ENCODE measurements at regions not wholly inside any gene's neighbourhood (a gene's known extent, or its start where the extent isn't known, plus 50 kb on each side); places are given as distances from the start of the nearest gene placed in this dataset.

DNA sequence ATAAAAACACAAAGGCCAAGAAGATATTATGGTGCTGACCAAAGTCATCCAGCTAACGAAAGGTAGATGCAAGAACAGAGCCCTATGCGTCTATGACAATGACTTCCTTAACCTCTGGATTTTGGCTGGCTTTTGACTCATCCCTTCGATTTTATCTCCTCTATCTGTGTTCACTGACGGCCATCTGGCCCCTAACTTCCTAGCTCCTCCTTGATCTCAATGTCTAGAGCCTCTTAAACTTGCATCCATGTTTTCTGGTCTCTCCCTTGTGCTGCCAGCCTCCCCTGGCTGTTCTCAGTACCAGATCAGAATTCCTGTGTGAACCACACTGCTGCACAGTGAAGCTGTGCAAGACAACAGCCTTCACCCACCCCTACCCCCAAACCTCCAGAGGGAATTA lies 452.9 kb downstream of the UTRN start:
- no peak for DNase-seq

DNA sequence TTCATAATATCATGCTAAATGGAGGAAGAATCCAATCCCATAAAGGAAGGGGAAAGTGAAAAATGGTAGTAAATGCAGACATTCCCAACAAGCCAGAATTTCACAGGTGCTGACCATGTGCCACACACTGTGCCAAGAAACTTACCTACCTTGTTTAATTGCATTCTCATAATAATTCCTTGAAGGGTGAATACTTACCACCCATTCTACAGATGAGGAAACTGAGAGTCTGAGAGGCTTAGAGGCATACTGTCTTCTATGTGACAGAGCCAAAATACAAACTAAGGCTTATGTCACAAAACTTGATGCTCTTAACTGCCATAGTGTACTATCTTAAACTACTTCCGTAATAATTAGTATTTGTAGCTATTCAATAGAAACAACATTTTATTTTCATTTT lies 454.7 kb downstream of the UTRN start:
- DNase-seq = no peak

DNA sequence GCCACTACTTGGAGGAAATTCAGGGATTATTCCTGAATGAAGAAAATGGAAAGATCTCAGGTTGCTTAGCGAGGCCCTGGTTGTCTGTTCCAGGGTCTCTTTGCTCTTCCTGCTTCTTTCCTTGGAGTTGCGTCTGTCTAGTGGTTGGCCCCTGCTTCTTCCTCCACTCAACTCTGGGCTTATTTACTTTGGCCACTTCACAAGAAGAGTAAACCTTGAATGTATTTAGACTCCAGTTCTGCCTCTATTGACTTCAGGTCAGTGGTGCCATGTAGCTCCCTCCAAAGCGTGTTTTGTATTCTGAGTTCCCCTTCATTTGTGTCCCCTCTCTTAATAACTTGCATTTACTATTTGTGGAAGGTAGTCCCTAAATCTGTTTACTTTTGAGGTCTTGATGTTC lies 456.5 kb downstream of the UTRN start:
- DNase-seq = no peak

DNA sequence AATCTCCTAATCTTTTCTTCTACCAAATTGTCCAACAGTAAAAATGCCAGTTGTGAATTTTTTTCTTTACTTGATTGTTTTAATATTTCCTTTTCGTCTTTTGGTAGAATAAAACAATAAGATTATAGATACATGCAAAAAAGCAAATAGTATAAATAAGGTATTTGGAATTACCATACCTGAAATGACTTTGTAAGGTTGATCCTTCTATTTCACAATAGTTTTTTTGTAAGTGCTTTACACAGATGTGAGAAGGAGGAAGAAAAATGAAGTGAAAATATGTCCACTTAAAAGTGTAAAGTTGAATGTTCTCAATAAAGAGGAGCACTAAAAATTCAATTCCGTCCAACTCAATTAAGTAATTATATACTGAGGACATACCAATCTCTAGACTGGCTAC lies 457.6 kb downstream of the UTRN start:
- no peak for DNase-seq

DNA sequence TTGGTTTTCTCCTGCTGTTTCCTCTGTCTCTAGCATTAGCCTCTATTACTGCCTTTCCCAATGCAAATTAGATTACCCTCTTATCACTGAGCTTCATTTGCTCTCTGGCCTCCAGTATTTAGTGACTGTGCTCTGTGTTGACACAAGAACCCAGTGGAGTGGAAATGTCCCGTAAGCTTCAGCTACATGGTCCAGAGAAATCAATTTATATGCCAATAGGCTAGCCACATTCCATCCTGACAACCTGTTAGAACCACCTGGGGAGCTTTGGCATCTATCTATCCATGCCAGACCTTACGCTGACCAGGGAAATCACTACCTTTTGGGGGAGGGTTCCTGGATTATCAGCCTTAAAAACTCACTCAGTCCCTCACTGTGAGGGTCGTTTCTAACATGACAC lies 459.6 kb downstream of the UTRN start:
- DNase-seq = peak; percentile 16

DNA sequence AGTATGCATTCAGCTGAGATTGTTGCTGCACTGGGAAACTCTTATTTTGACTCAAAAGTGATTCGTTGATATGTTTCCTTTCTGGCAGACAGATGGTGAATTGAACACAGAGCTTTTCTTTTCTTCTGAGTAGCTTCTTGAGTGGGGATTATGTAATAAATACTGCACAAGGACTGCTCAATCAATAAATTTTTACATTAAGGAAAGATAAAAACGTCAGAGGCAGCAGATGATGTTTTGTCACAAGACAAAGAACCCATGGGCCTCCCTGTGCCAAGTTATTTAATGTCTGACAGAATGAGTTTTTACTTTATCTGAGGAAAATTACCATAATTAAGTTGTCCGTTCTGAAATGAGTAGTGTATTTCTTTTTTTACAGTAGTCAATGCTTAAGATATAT lies 460.3 kb downstream of the UTRN start:
- no peak for DNase-seq

DNA sequence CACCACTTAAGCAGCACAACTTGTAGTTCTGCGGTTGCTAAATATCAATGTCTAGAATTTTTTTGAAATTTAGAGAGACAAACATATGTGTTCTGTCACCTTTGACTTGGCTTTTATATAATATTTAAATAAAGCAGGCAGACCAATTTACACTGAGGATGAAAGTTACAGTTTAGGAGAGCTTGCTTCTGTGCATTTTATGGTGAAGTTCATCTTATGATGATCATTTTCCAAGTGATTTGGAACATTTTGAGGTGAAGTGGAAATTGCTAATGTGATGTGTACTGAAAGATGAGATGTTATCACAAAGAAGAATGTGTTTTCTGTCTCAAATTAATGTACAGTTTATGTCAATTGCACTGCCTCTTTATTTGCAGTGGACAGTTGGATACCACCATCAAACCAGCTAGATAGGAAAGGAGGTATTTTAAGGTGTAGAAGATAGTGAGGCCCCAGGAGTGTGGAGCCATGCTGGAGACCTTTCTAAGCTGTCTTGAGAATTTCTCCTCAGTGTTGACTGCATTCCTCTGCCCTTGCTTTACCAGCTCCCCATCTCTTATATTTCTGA lies 461.9 kb downstream of the UTRN start:
- no peak for DNase-seq

DNA sequence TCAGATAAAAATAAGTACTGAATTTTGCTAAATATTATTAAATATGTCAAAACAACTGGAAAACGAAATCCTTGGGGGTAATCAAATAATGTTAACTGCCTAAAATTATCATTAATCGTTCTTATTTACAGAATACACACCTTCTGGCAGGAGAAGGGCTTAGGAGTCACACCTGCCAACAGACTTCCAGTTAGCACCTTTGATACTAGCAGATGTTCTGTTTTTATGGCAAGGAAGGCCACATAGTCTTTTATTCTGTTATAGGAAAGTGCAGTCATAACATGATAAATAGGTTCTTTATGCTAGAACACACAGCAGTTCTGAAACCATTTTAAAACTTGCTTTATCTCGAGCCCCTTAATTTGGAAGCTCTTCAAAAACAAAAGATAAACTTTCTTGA lies 464.1 kb downstream of the UTRN start:
- no peak for DNase-seq

DNA sequence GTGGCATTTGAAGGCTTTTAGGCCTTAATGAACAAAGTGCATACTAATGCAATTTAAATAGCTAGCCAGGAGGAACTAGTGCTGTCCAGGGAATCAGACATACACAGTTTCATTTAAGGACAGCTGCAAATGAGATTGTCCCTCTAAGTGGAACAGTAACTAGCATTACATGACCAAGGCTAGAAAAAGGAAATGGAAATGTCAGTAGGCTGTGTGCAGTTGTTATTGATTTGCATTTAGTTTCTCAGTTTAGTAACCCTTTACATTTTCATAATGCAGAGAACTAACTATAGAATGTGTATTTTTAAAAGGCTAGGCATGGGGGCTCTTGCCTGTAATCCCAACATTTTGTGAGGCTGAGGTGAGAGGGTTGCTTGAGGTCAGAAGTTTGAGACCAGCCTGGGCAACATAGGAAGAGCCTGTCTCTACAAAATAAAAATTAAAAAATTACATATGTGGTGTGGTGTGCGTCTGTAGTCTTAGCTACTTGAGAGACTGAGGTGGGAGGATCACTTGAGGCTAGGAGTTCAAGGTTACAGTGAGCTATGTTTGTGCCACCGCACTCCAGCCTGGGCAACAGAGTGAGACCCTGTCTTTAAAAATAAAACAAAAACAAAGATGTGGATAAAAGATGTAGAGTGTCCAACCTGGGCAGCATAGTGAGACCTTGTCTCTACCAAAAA lies 468.0 kb downstream of the UTRN start:
- DNase-seq = no peak

DNA sequence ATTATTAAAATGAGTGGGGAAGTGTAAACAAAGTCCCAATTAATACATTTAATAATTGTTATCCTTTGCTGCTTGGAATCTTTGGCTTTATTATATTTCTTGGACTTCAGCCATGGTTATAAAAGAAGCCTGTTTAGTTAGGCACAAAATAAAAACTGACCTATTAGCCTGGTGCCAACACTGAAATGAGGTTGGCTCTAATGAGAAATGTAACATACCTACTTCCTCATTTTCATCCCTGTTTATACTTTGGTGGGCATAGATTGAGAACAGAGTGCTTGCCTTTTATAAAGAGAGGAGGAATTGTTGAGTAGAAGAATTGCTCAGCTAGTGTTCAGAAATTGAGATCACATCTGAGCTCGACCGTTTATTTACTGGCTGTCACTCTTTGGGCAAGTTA lies 471.3 kb downstream of the UTRN start:
- DNase-seq = no peak

DNA sequence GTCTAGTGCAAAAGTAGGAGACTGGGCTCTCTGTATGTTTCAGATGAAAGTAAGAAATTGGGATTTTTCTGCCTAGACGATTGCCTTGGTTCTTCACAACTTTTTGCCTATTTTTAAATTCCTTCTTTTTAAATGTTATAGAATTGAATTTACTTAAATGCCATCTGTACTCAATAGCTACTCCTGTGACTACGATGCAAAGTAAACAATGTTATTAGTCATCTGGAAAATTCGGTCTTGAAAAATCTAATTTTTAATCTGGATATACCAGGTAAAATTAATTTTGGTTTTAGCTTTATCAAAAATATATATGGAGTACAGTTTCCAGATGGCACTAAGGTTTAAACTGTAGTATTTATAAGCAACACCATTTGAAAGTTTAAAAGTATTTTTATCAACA lies 472.2 kb downstream of the UTRN start:
- DNase-seq = no peak

DNA sequence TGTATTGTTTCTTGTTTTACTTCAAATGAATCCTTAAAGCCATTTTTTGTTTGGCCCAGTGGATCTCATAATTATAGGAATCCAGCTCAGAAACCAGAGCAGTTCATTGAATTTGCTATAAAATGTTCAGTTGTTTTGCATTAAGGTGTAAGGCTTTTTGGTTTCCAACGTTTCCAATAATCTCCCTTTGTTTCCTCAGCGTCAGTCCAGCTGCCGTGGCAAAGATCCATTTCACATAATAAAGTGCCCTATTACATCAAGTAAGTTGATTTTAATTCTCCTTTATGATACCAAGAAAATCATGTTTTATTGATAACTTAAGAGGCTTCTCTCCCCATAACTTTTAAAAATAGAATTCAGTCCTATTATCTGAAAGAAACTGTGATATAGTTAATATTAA lies 472.6 kb downstream of the UTRN start:
- peak; percentile 5 for DNase-seq

DNA sequence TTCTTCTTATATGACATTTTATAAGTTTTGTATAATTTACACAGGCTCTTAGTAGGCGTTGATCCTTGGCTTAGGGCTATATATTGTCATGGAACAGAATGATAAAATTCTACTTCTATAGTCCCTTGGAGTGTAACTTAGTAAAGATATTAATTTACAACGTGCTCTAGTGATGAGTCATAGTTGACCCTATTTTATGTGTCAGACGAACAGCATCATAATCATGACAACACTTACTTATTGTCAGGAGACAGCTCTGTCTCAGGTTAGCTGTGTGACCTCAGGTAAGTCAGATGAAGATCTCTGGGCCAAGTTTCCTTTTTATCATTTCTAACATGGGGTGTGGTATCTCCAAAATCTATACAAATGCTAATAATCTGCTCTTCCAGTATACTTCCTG lies 473.5 kb downstream of the UTRN start:
- no peak for DNase-seq

DNA sequence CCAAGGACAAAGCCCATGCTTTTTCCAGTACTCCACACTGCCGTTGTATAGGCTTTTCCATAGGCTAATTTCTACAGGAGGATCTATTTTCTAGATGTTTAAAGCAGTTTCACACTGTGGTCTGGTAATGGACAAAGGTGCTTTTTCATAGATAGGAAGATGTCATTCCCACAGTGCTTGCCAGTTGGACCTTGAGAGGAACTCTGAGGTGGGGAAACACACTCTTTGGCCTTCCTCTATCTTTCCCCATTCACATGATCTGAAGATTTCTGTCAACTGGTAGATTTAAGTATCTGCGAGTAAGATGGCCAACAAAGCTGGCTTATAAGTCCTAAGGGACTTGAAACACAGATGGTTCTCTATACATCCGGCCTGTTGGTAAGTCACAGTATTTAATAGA lies 477.3 kb downstream of the UTRN start:
- no peak for DNase-seq

DNA sequence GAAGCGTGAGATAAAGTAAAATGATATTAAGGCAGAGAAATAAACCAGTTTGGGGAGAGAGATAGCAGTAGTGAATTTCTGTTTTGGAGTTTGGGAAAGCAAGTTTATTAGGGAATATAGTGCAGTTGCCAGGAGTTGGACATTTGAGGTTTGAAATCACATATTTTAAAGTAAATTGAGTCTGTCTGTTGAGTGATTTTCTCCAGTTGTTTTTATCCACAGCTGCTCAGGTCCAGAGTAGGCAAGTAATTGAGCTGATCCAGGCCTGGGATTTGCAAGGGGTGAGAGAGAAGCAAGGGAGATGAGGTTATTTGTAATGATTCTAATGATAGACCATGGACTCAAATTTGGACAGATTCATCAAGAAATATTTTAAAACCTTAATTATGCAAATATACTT lies 481.9 kb downstream of the UTRN start:
- no peak for DNase-seq

DNA sequence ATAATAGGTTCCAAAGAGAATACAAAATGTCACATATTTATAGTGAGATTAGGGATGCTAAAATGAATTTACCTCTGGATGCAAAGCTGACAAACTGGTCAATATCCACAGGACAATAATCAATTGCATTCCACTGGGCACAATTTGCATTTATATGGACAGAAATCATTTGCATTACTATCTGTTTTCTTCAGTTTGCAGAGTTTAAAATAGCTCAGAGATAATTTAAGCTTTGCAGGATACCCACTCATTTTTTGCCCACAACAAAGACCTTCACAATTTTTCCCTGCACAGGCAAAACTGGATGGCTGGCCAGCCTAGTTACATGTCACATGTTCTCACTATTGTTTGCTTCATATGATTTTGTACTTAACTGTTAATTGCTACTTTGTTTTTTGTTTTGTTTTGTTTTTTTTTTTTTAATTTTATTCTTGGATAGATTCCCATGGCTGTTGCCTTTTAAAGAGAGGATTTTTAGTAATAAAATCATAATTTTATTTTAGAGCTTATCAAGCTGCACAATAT lies 483.5 kb downstream of the UTRN start:
- DNase-seq = no peak

DNA sequence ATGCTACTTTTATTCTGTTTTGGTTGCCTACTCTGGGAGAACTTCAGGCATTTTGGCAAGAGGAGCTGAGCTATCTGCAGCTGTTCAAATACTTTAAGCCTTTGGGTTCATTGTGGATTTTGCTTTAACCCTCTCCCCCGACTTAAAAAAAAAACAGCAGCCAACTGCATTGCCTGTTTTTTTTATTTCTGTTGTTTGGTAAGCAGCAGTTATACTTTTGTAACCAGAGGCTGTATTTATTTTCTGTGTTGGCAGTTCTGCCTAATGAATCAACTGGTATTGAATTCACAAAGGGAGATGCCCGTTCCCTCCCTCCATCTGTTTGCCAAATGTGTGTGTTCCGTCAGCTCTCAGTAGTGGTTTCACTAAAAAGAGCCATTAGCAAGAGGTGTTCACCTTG lies 484.0 kb downstream of the UTRN start:
- DNase-seq = peak; percentile 88

DNA sequence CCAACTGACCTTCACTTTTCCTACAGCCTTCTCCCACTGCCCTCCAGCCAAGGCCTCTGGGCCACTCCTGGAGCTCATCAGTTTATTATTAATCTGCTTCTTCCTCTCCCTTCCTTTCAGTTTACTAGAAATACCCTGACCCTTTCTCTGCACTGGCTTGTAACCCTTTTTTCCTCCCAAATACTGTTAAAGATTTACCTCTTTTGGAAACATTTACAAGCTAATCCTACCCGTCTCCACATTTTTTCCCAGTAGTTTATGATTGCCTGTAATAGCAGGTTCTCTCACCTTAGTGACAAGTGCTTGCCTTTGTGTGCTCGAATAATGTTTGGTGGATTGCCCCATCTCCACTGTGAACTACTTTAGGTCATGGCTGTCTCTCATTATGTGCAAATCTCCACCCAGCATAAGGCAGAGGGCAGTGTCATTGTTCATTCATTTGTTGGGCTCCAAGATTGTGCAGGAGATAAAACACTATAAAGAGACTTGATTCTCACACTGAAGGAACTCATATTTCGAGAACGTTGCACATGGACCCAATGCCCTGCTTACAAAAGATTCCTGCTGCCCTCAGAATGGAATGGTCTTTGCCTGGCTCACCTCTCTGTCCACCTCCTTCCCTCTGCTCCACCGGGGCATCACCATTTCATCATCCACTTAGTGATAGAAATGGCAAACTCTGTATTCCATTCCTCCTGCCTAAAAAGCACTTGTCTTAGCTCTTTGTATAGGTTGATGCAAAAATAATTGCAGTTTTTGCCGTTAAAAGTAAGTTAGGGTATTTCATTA lies 491.1 kb downstream of the UTRN start:
- no peak for DNase-seq

DNA sequence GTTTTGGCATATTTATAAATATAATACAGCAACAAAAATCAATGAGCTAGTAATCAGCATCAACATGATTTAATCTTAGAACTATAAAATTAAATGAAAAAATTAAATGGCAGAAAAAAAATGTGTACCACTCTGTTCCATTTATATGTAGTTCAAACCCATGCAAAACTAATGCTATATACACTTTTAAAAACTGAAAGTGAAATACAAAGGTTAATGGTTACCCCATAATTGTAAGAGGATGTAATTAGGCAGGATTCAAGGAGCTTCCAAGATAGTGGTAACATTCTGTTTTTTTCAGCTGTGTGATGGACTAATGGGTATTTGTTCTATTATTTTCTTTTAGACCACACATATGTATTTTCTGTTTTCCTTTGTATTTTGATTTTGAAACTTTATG lies 492.1 kb downstream of the UTRN start:
- DNase-seq = no peak

DNA sequence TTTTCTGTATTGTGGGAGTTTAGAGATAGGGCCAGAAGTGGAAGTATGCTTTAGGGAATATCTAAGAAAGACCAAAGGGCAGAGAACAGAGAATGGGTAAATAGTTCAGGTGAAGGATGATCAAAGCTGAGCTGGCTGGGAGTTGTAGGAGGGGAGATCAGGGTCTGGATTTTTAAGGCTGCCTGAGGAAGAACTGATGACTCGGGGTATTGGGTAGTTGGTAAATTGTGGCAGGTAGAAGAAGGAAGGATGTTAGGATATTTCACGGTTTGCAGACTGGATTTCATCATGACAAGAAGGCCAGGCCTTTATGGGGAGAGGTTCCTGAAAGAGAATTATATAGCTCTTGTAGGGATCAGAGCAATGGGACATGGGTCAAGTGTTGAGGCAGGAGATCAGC lies 492.9 kb downstream of the UTRN start:
- no peak for DNase-seq

DNA sequence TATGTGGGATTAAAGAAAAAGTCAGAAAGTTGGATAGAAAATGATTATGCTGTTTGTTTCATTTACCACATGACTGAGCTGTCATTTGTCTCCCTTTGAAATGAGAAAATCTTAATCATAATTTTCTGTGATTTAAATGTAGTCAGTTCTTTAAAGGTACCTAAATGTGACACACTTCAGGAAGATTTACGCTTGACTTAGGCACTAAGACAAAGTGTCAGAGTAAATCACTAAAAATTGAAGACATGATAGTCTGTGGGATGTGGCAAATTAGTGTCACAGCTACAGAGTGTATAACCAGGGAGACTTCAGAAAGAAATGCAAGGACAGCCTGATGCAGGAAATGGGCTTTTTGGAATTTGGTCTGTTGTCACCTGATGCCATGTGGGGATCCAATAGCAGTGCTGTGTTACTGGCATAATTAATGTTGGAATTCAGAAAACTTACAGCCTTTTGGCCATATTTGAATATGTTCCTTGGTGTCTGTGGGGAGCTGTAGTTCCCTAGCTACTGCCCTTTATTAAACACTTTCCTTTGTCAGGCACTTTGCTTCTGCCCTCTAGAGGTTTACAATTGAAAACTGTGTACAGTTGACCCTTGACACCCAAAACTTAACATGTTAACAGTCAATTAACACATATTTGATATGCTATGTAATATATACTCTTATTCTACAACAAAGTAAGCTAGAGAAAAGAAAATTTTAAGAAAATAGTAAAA lies 493.8 kb downstream of the UTRN start:
- DNase-seq = no peak

DNA sequence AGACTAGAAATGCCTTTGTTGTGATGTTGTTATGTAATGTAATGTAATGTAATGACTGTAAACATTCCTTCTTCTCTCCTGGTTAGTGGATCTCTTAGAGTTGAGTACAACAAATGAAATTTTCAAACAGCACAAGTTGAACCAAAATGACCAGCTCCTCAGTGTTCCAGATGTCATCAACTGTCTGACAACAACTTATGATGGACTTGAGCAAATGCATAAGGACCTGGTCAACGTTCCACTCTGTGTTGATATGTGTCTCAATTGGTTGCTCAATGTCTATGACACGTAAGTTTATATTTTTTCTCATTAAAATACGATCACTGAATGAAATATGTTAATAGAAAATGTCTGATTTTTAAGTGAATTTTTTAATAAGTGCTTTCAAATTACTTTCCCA lies 496.7 kb downstream of the UTRN start:
- DNase-seq = no peak

DNA sequence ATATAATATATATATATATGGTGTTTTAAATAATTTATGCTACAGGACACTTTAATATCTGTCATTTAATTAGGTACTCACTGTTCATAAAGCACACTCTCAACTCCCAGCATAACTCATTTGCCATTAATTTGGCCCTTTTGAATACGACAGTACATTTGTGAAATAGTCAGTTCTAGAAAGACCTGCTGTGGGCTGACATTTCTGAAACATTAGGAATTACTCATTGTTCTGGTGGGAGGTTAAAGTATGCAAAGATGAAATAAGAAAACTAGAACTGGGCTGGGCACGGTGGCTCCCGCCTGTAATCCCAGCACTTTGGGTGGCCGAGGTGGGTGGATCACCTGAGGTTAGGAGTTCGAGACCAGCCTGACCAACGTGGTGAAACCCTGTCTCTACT lies 497.5 kb downstream of the UTRN start:
- DNase-seq = no peak

DNA sequence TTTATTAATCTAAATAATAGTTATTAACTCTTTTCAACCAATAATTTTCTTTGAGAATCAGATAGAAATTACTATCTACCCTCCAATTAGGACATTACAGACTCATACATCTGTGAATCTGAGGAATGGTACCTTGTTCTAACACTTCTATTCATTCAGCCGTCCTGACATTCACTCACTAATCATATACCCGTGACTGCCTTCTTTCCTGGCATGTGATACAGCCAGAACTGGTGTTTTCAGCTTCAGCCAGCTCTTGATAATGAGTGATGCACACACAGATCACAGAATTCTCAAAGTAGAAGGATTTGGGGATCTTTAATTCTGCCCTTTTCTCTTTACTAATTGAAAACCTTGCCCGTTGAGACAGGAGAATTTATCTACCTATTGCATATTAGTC lies 499.9 kb downstream of the UTRN start:
- no peak for DNase-seq
